K562 (cell line): ENCODE measurements at regions not wholly inside any gene's neighbourhood (a gene's known extent, or its start where the extent isn't known, plus 50 kb on each side); places are given as distances from the start of the nearest gene placed in this dataset.

ENCODE experiments used
- ATAC-seq: fragments of 200-7000 bp; cut with Tn5 transposase; 3 replicates; pipeline ENCODE4 v1.9.1; 2020; ENCODE audit warnings: moderate library complexity
- BruUV-seq: library from RNA; stranded (reverse); fragments of 400-500 nt; replicated peaks from 2 replicates; lab custom pipeline; 2021; lab: Mats Ljungman, UMichigan
- CTCF ChIA-PET: fragments of 300-600 bp; formaldehyde crosslinking; extraction: SDS; loops from one replicate; lab custom pipeline; 2021; ENCODE audit warnings: low intra/inter-chr PET ratio; lab: Yijun Ruan, JAX
- POLR2A ChIA-PET: fragments of 300-600, 350-650 bp; sonication (Branson Sonifier 250); formaldehyde crosslinking; extraction: SDS; loops from one replicate; lab custom pipeline; 2021; ENCODE audit warnings: antibody characterized with exemption, inconsistent platforms; lab: Yijun Ruan, JAX
- DNase-seq, 4 experiments: peaks; one replicate each; pipeline versions ENCODE4 v3.0.0 to v3.0.0-alpha.2; 2011 to 2018; ENCODE audit warnings: low spot score in 3 of 4, mixed read lengths in 3 of 4; ENCODE audit errors: extremely low read depth in 1 of 4
- FAIRE-seq: peaks from 2 replicates; lab custom pipeline; 2011; peaks lifted over from hg19 to GRCh38; lab: Jason Lieb, UNC
- H2AFZ ChIP-seq: 2 replicates; pipeline ENCODE4 v1.6.0; 2011; ENCODE audit warnings: low read depth, low read length, control low read depth, inconsistent platforms
- H3K27ac ChIP-seq: fragments of 200-600 bp; 3 replicates; pipeline ENCODE4 v1.8.0; 2011; ENCODE audit warnings: low read depth, mild to moderate bottlenecking, control low read depth, inconsistent platforms, low read length, moderate library complexity, mixed read lengths; ENCODE audit errors: extremely low read depth
- H3K27me3 ChIP-seq, 2 experiments: fragments of 300-600 bp in 1 of 2; 2 replicates in 1 of 2; 3 replicates in 1 of 2; pipeline versions ENCODE4 v1.6.0 to v1.8.0; 2011; ENCODE audit warnings: inconsistent platforms in 2 of 2, low read length in 2 of 2, mild to moderate bottlenecking in 1 of 2, mixed read lengths in 1 of 2, moderate library complexity in 1 of 2; ENCODE audit not compliant: control insufficient read depth in 2 of 2, insufficient read depth in 2 of 2
- H3K36me3 ChIP-seq: fragments of 300-600 bp; 3 replicates; pipeline ENCODE4 v1.8.0; 2011; ENCODE audit warnings: mild to moderate bottlenecking, low read length, inconsistent platforms; ENCODE audit not compliant: control insufficient read depth, insufficient read depth
- H3K4me1 ChIP-seq, 2 experiments: fragments of 200-600 bp in 1 of 2; replicated peaks in 1 of 2; 2 replicates in 1 of 2; 3 replicates in 1 of 2; pipeline versions ENCODE4 v1.5.1 to v1.8.0; 2011; ENCODE audit warnings: inconsistent platforms in 2 of 2, low read length in 2 of 2, mild to moderate bottlenecking in 1 of 2, mixed read lengths in 1 of 2, moderate library complexity in 1 of 2; ENCODE audit not compliant: control insufficient read depth in 2 of 2, insufficient read depth in 2 of 2
- H3K4me2 ChIP-seq: 2 replicates; pipeline ENCODE4 v1.6.1; 2011; ENCODE audit warnings: low read length, control low read depth, inconsistent platforms, mixed read lengths; ENCODE audit not compliant: insufficient read depth
- H3K4me3 ChIP-seq: fragments of 200-600 bp; sonication (generic), shearing (Covaris generic); 2 replicates; pipeline ENCODE4 v1.5.1; 2016; ENCODE audit warnings: control low read depth, inconsistent platforms
- H3K79me2 ChIP-seq: fragments of 200-600 bp; 3 replicates; pipeline ENCODE4 v1.8.0; 2011; ENCODE audit warnings: low read length, inconsistent platforms; ENCODE audit not compliant: control insufficient read depth, insufficient read depth
- H3K9ac ChIP-seq, 2 experiments: 2 replicates each; pipeline versions ENCODE4 v1.6.0 to v1.6.1; 2011; ENCODE audit warnings: low read depth in 2 of 2, low read length in 2 of 2, control low read depth in 1 of 2, inconsistent platforms in 1 of 2, mild to moderate bottlenecking in 1 of 2, mixed read lengths in 1 of 2; ENCODE audit not compliant: insufficient read depth in 1 of 2
- H3K9me1 ChIP-seq: one replicate; pipeline ENCODE4 v1.6.0; 2011; ENCODE audit warnings: inconsistent platforms, mild to moderate bottlenecking, low read length, moderate library complexity; ENCODE audit not compliant: control insufficient read depth, insufficient read depth
- H3K9me3 ChIP-seq: replicated peaks from 2 replicates; pipeline ENCODE4 v1.5.1; 2011; ENCODE audit warnings: low read depth, low read length, inconsistent platforms; ENCODE audit not compliant: control insufficient read depth, insufficient read depth
- H4K20me1 ChIP-seq: replicated peaks from 2 replicates; pipeline ENCODE4 v1.6.1; 2011; ENCODE audit warnings: low read length, inconsistent platforms, mixed read lengths; ENCODE audit not compliant: control insufficient read depth, insufficient read depth
- KDM1A ChIP-seq, 2 experiments: fragments of 450-650 bp; IDR thresholded peaks; 2 replicates each; pipeline ENCODE4 v1.6.1; 2016; ENCODE audit warnings: mild to moderate bottlenecking in 2 of 2
- ZNF589 ChIP-seq: fragments of 200-800 bp; sonication (Bioruptor generic); IDR thresholded peaks from 2 replicates; pipeline ENCODE4 v1.6.1; 2016; ENCODE audit warnings: low read depth, missing genetic modification characterization, missing compliant biosample characterization
- WGBS: fragments of 100-300 bp; shearing (Covaris generic); methylation state at CpG from one replicate; pipeline ENCODE4 v1.1.6; 2016; ENCODE audit warnings: low coverage, mixed read lengths; ENCODE audit not compliant: insufficient coverage; ENCODE audit errors: missing lambda C conversion rate; 5-methylcytosine and 5-hydroxymethylcytosine counted together
- in situ Hi-C: fragments of 300-500 bp; cut with MboI; formaldehyde crosslinking; loops from 4 replicates; pipeline ENCODE4 v1.15.0; 2018; ENCODE audit warnings: inconsistent platforms, mixed read lengths
- intact Hi-C: fragments of 100-400 bp; cut with micrococcal nuclease; formaldehyde crosslinking; loops from 2 replicates; pipeline ENCODE4 v1.14.2; 2022
- TF ChIP-seq, protein P1 (sequence below): fragments of 250-450 bp; sonication (Bioruptor Pico); IDR thresholded peaks from 2 replicates; pipeline ENCODE4 v1.4.0; 2020; ENCODE audit warnings: mild to moderate bottlenecking, moderate library complexity

GRCh38 chr14:65231286-65231980, 129.1 kb upstream of the MAX start:
- in situ Hi-C loops: no loop called here
- Histone ChIP-seq H3K9me1 (no peaks in the 10 kb centered on the region), H2AFZ (no peak overlapping the region), H3K27me3 (no peaks in the 10 kb centered on the region), H4K20me1 (no peaks in the 10 kb centered on the region), H3K9ac (no peak overlapping the region), H3K4me1 (peaks cover 4 to 13% of the 10 kb centered on the region in 2 experiments), H3K36me3 (no peaks in the 10 kb centered on the region), H3K27ac (no peak overlapping the region), H3K4me2 (no peak overlapping the region), H3K79me2 (no peaks in the 10 kb centered on the region), H3K9me3 (no peaks in the 10 kb centered on the region), H3K4me3 (no peak overlapping the region)
- ATAC-seq (no peak), FAIRE-seq (no peak), DNase-seq (no peak)
- CTCF ChIA-PET: no interaction called here
- no TSS peak for BruUV-seq
- TF ChIP-seq KDM1A (IDR thresholded peaks at IDR 0.05) (0 out of 4 replicates have a peak, but pooled peaks of 1 of the 2 experiments have one; percentile 9), ZNF589 (CRISPR knock-in tag) (no peak)
- TF ChIP-seq, protein P1, sequence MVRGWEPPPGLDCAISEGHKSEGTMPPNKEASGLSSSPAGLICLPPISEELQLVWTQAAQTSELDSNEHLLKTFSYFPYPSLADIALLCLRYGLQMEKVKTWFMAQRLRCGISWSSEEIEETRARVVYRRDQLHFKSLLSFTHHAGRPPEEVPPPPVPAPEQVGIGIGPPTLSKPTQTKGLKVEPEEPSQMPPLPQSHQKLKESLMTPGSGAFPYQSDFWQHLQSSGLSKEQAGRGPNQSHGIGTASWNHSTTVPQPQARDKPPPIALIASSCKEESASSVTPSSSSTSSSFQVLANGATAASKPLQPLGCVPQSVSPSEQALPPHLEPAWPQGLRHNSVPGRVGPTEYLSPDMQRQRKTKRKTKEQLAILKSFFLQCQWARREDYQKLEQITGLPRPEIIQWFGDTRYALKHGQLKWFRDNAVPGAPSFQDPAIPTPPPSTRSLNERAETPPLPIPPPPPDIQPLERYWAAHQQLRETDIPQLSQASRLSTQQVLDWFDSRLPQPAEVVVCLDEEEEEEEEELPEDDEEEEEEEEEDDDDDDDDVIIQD: no peak
- 72% methylated on average over 4 of the region's 6 CpGs for WGBS
- POLR2A ChIA-PET: interaction anchor here (0.6 kb wide), 1 partner anchor 202 kb away, joined by 3 read pairs; no protein-coding TSS in a partner anchor
- intact Hi-C loops: no loop called here
